Hepatocyte (in vitro differentiated cells): ENCODE measurements at regions not wholly inside any gene's neighbourhood (a gene's known extent, or its start where the extent isn't known, plus 50 kb on each side); places are given as distances from the start of the nearest gene placed in this dataset.

Source experiments
- EZH2 ChIP-seq: fragments of 200-600 bp; sonication (generic); IDR thresholded peaks from 2 replicates; pipeline ENCODE4 v1.6.1; 2016; ENCODE audit warnings: antibody characterized with exemption, mild to moderate bottlenecking, borderline replicate concordance
- EZH2phosphoT487 ChIP-seq: fragments of 200-600 bp; sonication (generic); IDR thresholded peaks from one replicate; pipeline ENCODE4 v1.6.1; 2018; ENCODE audit warnings: antibody characterized with exemption, mild to moderate bottlenecking, low read depth, moderate library complexity; ENCODE audit not compliant: unreplicated experiment, severe bottlenecking
- TF ChIP-seq, protein P1 (sequence below): fragments of 200-600 bp; sonication (generic); IDR thresholded peaks from 2 replicates; pipeline ENCODE4 v1.5.1; 2016; ENCODE audit warnings: antibody characterized with exemption, mild to moderate bottlenecking; ENCODE audit not compliant: poor library complexity

DNA sequence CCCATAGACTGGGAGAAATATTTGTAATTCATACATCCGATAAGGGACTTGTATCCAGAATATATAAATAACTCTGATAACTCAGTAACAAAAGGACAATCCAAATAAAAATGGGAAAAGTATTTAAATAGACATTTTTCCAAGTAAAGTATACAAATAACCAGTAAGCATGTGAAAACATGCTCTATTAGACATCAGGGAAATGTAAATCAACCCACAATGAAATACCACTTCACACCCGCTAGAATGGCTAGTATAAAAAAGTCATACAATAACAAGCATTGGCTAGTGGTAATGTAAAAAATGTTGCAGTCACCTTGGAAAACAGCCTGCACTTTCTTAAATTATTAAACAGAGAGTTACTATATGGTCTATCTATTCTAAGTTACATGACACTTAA lies 650.7 kb downstream of the C12orf50 start:
- TF ChIP-seq, protein P1, sequence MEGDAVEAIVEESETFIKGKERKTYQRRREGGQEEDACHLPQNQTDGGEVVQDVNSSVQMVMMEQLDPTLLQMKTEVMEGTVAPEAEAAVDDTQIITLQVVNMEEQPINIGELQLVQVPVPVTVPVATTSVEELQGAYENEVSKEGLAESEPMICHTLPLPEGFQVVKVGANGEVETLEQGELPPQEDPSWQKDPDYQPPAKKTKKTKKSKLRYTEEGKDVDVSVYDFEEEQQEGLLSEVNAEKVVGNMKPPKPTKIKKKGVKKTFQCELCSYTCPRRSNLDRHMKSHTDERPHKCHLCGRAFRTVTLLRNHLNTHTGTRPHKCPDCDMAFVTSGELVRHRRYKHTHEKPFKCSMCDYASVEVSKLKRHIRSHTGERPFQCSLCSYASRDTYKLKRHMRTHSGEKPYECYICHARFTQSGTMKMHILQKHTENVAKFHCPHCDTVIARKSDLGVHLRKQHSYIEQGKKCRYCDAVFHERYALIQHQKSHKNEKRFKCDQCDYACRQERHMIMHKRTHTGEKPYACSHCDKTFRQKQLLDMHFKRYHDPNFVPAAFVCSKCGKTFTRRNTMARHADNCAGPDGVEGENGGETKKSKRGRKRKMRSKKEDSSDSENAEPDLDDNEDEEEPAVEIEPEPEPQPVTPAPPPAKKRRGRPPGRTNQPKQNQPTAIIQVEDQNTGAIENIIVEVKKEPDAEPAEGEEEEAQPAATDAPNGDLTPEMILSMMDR, result no peak
- no peak for TF ChIP-seq EZH2
- TF ChIP-seq EZH2phosphoT487, result no peak
